LNCAP (cell line): ENCODE measurements at regions not wholly inside any gene's neighbourhood (a gene's known extent, or its start where the extent isn't known, plus 50 kb on each side); places are given as distances from the start of the nearest gene placed in this dataset.

ENCODE experiments used
- CTCF ChIP-seq: fragments of 450-650 bp; IDR thresholded peaks from 2 replicates; pipeline ENCODE4 v1.5.1; 2017; ENCODE audit warnings: mild to moderate bottlenecking

GRCh38 chr6:27766405-27766804 is 145.8 kb downstream of the OR2B2 start:
- no peak for TF ChIP-seq CTCF

- no peak for TF ChIP-seq CTCF
Observed at GRCh38 chr6:27765028-27765590, 147.1 kb downstream of the OR2B2 start.

- TF ChIP-seq CTCF, result no peak
Observed at GRCh38 chr6:27761391-27761790, 150.8 kb downstream of the OR2B2 start.

GRCh38 chr6:27760464-27760863 is 151.7 kb downstream of the OR2B2 start:
- TF ChIP-seq CTCF, result no peak

- no peak for TF ChIP-seq CTCF
Observed at GRCh38 chr6:27759930-27760329, 152.3 kb downstream of the OR2B2 start.

- no peak for TF ChIP-seq CTCF
Observed at GRCh38 chr6:27758491-27758890, 153.7 kb downstream of the OR2B2 start.

GRCh38 chr6:27757307-27757706 is 154.9 kb downstream of the OR2B2 start:
- no peak for TF ChIP-seq CTCF

- no peak for TF ChIP-seq CTCF
Observed at GRCh38 chr6:27755768-27756167, 156.4 kb downstream of the OR2B2 start.
